ENCODE measurements at regions not wholly inside any gene's neighbourhood (a gene's known extent, or its start where the extent isn't known, plus 50 kb on each side); places are given as distances from the start of the nearest gene placed in this dataset.

DNA sequence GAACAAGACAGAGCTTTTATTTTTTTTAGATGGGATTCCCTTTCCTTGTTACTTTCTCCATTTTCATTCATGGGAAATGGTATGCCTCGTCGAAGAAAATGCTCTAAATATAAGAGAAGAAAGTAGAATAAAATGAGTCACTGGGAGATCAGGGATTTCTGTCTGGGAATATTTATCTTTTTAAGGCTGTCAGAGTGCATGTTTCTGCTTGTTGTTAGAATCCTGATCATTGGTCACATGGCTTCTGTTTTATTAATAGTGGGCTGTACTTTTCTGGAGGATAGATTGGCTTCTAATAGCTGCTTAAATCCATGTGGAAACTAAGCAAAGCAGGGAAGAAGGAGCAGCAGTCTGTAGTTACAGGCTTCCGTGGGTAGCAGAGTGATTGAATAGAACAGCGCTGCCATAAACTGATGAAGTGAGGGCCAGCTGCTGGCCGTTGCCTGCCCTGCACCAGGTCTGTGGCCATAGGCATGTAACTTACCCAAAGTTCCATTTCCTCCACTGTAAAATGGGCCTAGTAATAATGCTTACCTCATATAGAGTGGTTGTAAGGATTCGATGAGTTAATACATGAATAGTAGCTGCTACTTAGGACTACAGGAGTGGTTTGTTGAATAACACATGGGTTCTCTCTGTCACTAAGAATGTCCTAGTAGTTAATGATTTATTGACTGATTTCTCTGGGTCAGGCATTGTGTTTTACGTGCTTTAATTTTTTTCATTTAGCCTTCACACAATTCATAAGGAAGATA lies 289.9 kb downstream of the SATB1 start:
- no peak for DNase-seq

DNA sequence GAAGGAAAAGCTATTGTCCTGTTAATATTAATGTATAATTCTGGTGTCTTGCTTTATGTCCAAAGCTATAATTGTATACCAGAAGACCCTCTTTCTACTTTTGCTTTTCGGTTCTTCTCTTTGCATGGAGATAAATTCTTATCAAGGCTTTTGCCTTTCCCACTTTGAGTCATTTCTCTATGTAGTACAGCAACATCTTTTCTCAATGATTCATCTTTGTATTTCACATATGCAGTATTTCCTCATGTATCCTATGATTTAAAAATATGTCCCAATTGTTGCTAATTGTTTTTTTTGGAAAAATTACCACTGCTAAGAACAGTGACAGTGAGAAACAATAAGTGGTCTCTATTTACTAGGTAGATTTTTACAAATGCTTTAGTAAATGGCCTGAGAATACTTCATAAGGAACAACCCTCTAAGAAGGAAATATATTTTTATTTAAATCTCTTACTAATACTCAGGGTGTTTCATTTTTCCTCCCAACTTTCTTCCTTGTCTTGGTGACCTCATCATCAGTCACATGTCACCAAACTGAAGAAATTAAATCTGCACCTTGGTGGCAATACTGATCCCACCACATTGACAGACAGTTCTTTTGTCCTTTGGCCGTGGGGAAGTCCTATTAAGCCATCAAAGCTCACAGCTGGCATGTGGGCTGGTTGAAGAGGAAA lies 290.6 kb downstream of the SATB1 start:
- Histone ChIP-seq H3K4me1 (ENCODE audit: control insufficient read depth in 1 of 2, insufficient read depth in 2 of 2, low read depth in 1 of 2, low read length in 1 of 2) (peaks cover 13 to 22% of the 10 kb centered on the region in 2 experiments; a peak in 3 of 4 replicates), H3K36me3 (replicated peaks in 1 of 2; ENCODE audit: control insufficient read depth in 1 of 2, insufficient read depth in 2 of 2, low read length in 1 of 2) (no peaks in the 10 kb centered on the region), H3K27ac (ENCODE audit: low read depth in 2 of 2, low read length in 1 of 2) (peak overlapping the region in 1 of 2 experiments; percentile 94; a peak in 3 of 4 replicates), H3K9me3 (no peaks in the 10 kb centered on the region), H3F3A (replicated peaks; ENCODE audit: insufficient read depth) (peaks cover 17% of the 10 kb centered on the region), H3K79me2 (ENCODE audit: insufficient read depth) (no peaks in the 10 kb centered on the region), H2AFZ (ENCODE audit: low read depth) (peak overlapping the region; percentile 72), H3K9ac (peak overlapping the region; percentile 37; the same call in 1 of the 2 replicates), H3K9me2 (no peaks in the 10 kb centered on the region), H3K27me3 (ENCODE audit: insufficient read depth) (no peaks in the 10 kb centered on the region), H3K4me2 (peak overlapping the region; percentile 31; the same call in 1 of the 2 replicates), H4K20me1 (ENCODE audit: insufficient read depth) (no peaks in the 10 kb centered on the region), H3K4me3 (ENCODE audit: low read depth in 2 of 2, low read length in 1 of 2) (no peak overlapping the region)
- POLR2A ChIA-PET: no interaction called here
- CTCF ChIA-PET: interaction anchor here (0.7 to 1.0 kb wide), 2 partner anchors 12 to 111 kb away, joined by 3 read pairs; no protein-coding TSS in a partner anchor
- 55% methylated on average over 2 of the region's 2 CpGs for WGBS (ENCODE audit: low lambda C conversion rate)
- DNase-seq: no peak
- TF ChIP-seq, protein P1, sequence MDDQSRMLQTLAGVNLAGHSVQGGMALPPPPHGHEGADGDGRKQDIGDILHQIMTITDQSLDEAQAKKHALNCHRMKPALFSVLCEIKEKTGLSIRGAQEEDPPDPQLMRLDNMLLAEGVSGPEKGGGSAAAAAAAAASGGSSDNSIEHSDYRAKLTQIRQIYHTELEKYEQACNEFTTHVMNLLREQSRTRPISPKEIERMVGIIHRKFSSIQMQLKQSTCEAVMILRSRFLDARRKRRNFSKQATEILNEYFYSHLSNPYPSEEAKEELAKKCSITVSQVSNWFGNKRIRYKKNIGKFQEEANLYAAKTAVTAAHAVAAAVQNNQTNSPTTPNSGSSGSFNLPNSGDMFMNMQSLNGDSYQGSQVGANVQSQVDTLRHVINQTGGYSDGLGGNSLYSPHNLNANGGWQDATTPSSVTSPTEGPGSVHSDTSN (IDR thresholded peaks at IDR 0.05): no peak
- TF ChIP-seq, protein P2, sequence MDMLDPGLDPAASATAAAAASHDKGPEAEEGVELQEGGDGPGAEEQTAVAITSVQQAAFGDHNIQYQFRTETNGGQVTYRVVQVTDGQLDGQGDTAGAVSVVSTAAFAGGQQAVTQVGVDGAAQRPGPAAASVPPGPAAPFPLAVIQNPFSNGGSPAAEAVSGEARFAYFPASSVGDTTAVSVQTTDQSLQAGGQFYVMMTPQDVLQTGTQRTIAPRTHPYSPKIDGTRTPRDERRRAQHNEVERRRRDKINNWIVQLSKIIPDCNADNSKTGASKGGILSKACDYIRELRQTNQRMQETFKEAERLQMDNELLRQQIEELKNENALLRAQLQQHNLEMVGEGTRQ (IDR thresholded peaks at IDR 0.05; ENCODE audit: borderline replicate concordance, low read depth, low read length): no peak
- TF ChIP-seq CHD2 (IDR thresholded peaks at IDR 0.05; ENCODE audit: low read length, partially characterized antibody) (no peak), ELF1 (IDR thresholded peaks at IDR 0.05) (no peak), TEAD4 (IDR thresholded peaks at IDR 0.05; ENCODE audit: borderline replicate concordance, insufficient read depth) (no peak), MXI1 (IDR thresholded peaks at IDR 0.05; ENCODE audit: low read depth, low read length) (no peak), TCF12 (IDR thresholded peaks at IDR 0.05) (0 out of 2 replicates have a peak, but pooled peaks have one; percentile 19), RCOR1 (IDR thresholded peaks at IDR 0.05; ENCODE audit: low read length) (no peak), GABPA (IDR thresholded peaks at IDR 0.05; ENCODE audit: low read depth) (no peak), JUND (IDR thresholded peaks at IDR 0.05) (peak; percentile 48; the same call in 1 of the 2 replicates), RXRA (IDR thresholded peaks at IDR 0.05; ENCODE audit: borderline replicate concordance, low read depth) (no peak), RAD21 (IDR thresholded peaks at IDR 0.05; ENCODE audit: low read length) (no peak), POLR2AphosphoS5 (IDR thresholded peaks at IDR 0.05; ENCODE audit: low read depth, low read length) (no peak), FOSL2 (IDR thresholded peaks at IDR 0.05; ENCODE audit: borderline replicate concordance, low read depth) (peak; percentile 61), FOXJ3 (CRISPR knock-in tag; IDR thresholded peaks at IDR 0.05) (no peak), EZH2phosphoT487 (IDR thresholded peaks at IDR 0.05; ENCODE audit: borderline replicate concordance, low read depth) (no peak)
- TF ChIP-seq, protein P3, sequence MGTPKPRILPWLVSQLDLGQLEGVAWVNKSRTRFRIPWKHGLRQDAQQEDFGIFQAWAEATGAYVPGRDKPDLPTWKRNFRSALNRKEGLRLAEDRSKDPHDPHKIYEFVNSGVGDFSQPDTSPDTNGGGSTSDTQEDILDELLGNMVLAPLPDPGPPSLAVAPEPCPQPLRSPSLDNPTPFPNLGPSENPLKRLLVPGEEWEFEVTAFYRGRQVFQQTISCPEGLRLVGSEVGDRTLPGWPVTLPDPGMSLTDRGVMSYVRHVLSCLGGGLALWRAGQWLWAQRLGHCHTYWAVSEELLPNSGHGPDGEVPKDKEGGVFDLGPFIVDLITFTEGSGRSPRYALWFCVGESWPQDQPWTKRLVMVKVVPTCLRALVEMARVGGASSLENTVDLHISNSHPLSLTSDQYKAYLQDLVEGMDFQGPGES (IDR thresholded peaks at IDR 0.05; ENCODE audit: low read depth, low read length): no peak

More for the DNA sequence above, 289.9 kb downstream of the SATB1 start:
- Histone ChIP-seq H2AFZ (ENCODE audit: low read depth) (peak overlapping the region; percentile 72), H3F3A (replicated peaks; ENCODE audit: insufficient read depth) (peaks cover 17% of the 10 kb centered on the region), H3K9me2 (no peaks in the 10 kb centered on the region), H3K9me3 (no peaks in the 10 kb centered on the region), H3K27me3 (ENCODE audit: insufficient read depth) (no peaks in the 10 kb centered on the region), H3K36me3 (replicated peaks in 1 of 2; ENCODE audit: control insufficient read depth in 1 of 2, insufficient read depth in 2 of 2, low read length in 1 of 2) (no peaks in the 10 kb centered on the region), H3K4me3 (ENCODE audit: low read depth in 2 of 2, low read length in 1 of 2) (no peak overlapping the region), H3K27ac (ENCODE audit: low read depth in 2 of 2, low read length in 1 of 2) (peak overlapping the region in 1 of 2 experiments; percentile 94; a peak in 3 of 4 replicates), H3K4me2 (peak overlapping the region; percentile 31; the same call in 1 of the 2 replicates), H4K20me1 (ENCODE audit: insufficient read depth) (no peaks in the 10 kb centered on the region), H3K9ac (peak overlapping the region; percentile 37; the same call in 1 of the 2 replicates), H3K4me1 (ENCODE audit: control insufficient read depth in 1 of 2, insufficient read depth in 2 of 2, low read depth in 1 of 2, low read length in 1 of 2) (peaks cover 13 to 22% of the 10 kb centered on the region in 2 experiments; a peak in 3 of 4 replicates), H3K79me2 (ENCODE audit: insufficient read depth) (no peaks in the 10 kb centered on the region)
- no peak for TF ChIP-seq ELF1 (IDR thresholded peaks at IDR 0.05)
- TF ChIP-seq FOXJ3 (CRISPR knock-in tag; IDR thresholded peaks at IDR 0.05): no peak
- TF ChIP-seq, protein P3 (IDR thresholded peaks at IDR 0.05; ENCODE audit: low read depth, low read length): no peak
- TF ChIP-seq, protein P1 (IDR thresholded peaks at IDR 0.05): no peak; the same call in 1 of the 2 replicates
- WGBS (ENCODE audit: low lambda C conversion rate): 94% methylated on average over 7 of the region's 7 CpGs
- POLR2A ChIA-PET: no interaction called here
- CTCF ChIA-PET: interaction anchor here (0.7 to 1.0 kb wide), 2 partner anchors 11 to 110 kb away, joined by 3 read pairs; no protein-coding TSS in a partner anchor

Data from SK-N-SH (cell line).